ENCODE measurements at regions not wholly inside any gene's neighbourhood (a gene's known extent, or its start where the extent isn't known, plus 50 kb on each side); places are given as distances from the start of the nearest gene placed in this dataset.

GRCh38 chr12:75579552-75579951, 68.1 kb upstream of the KRR1 start:
- TF ChIP-seq REST (IDR thresholded peaks at IDR 0.05; ENCODE audit: insufficient read depth in 1 of 2, low read depth in 2 of 2, low read length in 2 of 2) (no peak), SIN3A (IDR thresholded peaks at IDR 0.05; ENCODE audit: borderline replicate concordance, insufficient read depth, low read length) (no peak), TAF1 (IDR thresholded peaks at IDR 0.05; ENCODE audit: borderline replicate concordance, insufficient read depth, low read length) (no peak), FOXP2 (optimal IDR thresholded peaks at IDR 0.05; ENCODE audit: borderline replicate concordance, extremely low read depth, extremely low read length, insufficient read depth) (no peak), POLR2AphosphoS5 (IDR thresholded peaks at IDR 0.05; ENCODE audit: low read depth, low read length) (no peak)

DNA sequence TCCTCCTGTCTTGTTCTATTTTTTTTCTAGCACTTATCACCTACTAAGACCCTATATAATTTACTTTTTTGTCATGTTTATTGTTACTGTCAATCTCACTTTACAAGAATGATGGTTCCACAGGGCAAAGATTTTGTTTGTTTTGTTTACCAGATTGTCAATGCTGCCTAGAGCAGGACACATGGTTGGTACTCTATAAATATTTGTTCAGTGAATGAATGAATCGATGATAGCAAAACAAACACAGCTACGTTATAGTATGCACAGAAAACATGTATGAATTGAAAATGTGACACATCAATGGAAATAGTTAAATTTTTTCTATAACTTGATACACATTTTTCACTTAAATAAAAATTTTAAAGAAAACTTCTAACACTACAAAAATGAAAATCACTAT, 67.1 kb upstream of the KRR1 start:
- no peak for TF ChIP-seq REST (IDR thresholded peaks at IDR 0.05; ENCODE audit: insufficient read depth in 1 of 2, low read depth in 2 of 2, low read length in 2 of 2)
- no peak for TF ChIP-seq TAF1 (IDR thresholded peaks at IDR 0.05; ENCODE audit: borderline replicate concordance, insufficient read depth, low read length)
- no peak for TF ChIP-seq SIN3A (IDR thresholded peaks at IDR 0.05; ENCODE audit: borderline replicate concordance, insufficient read depth, low read length)

DNA sequence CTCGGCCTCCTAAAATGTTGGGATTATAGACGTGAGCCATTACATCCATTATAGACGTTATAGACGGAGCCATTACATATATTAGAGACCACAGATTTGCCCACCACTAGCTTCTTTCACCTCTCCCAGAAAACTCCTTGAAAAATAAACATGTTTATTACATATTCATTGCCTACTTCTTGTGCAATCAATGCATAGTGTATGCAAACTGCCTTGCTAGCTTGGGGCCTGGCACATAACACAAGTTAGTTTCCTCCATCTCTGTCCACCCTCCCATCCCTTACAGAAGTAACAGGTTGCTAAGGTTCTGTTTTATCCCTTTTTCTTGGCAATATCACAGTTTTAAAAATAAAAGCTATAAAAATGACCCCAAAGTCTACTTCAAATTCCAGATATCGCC, 66.4 kb upstream of the KRR1 start:
- no peak for TF ChIP-seq SIN3A (IDR thresholded peaks at IDR 0.05; ENCODE audit: borderline replicate concordance, insufficient read depth, low read length)
- no peak for TF ChIP-seq REST (IDR thresholded peaks at IDR 0.05; ENCODE audit: insufficient read depth in 1 of 2, low read depth in 2 of 2, low read length in 2 of 2)
- no peak for TF ChIP-seq FOXP2 (optimal IDR thresholded peaks at IDR 0.05; ENCODE audit: borderline replicate concordance, extremely low read depth, extremely low read length, insufficient read depth)
- no peak for TF ChIP-seq POLR2AphosphoS5 (IDR thresholded peaks at IDR 0.05; ENCODE audit: low read depth, low read length)
- no peak for TF ChIP-seq TAF1 (IDR thresholded peaks at IDR 0.05; ENCODE audit: borderline replicate concordance, insufficient read depth, low read length)

- no peak for TF ChIP-seq REST (IDR thresholded peaks at IDR 0.05; ENCODE audit: insufficient read depth in 1 of 2, low read depth in 2 of 2, low read length in 2 of 2)
- no peak for TF ChIP-seq POLR2AphosphoS5 (IDR thresholded peaks at IDR 0.05; ENCODE audit: low read depth, low read length)
- no peak for TF ChIP-seq TAF1 (IDR thresholded peaks at IDR 0.05; ENCODE audit: borderline replicate concordance, insufficient read depth, low read length)
- no peak for TF ChIP-seq SIN3A (IDR thresholded peaks at IDR 0.05; ENCODE audit: borderline replicate concordance, insufficient read depth, low read length)
- no peak for TF ChIP-seq FOXP2 (optimal IDR thresholded peaks at IDR 0.05; ENCODE audit: borderline replicate concordance, extremely low read depth, extremely low read length, insufficient read depth)
These were observed 60.3 kb upstream of the KRR1 start for GRCh38 chr12:75571656-75572205.

GRCh38 chr12:75571204-75571603, 59.8 kb upstream of the KRR1 start:
- TF ChIP-seq REST (IDR thresholded peaks at IDR 0.05; ENCODE audit: insufficient read depth in 1 of 2, low read depth in 2 of 2, low read length in 2 of 2) (no peak), SIN3A (IDR thresholded peaks at IDR 0.05; ENCODE audit: borderline replicate concordance, insufficient read depth, low read length) (no peak), TAF1 (IDR thresholded peaks at IDR 0.05; ENCODE audit: borderline replicate concordance, insufficient read depth, low read length) (no peak), FOXP2 (optimal IDR thresholded peaks at IDR 0.05; ENCODE audit: borderline replicate concordance, extremely low read depth, extremely low read length, insufficient read depth) (no peak), POLR2AphosphoS5 (IDR thresholded peaks at IDR 0.05; ENCODE audit: low read depth, low read length) (no peak)

Measured in PFSK-1 (cell line).